Panc1 (cell line): ENCODE measurements at regions not wholly inside any gene's neighbourhood (a gene's known extent, or its start where the extent isn't known, plus 50 kb on each side); places are given as distances from the start of the nearest gene placed in this dataset.

Experiments
- ATAC-seq: fragments of 200-7000 bp; cut with Tn5 transposase; 2 replicates; pipeline ENCODE4 v1.9.1; 2020; ENCODE audit warnings: mild to moderate bottlenecking, moderate library complexity
- BruUV-seq: library from RNA; stranded (reverse); fragments of 400-500 nt; replicated peaks from 2 replicates; lab custom pipeline; 2021; lab: Mats Ljungman, UMichigan
- CTCF ChIA-PET: fragments of 300-600 bp; sonication (Branson Sonifier 250); formaldehyde crosslinking; loops from one replicate; lab custom pipeline; 2022; ENCODE audit warnings: antibody characterized with exemption; lab: Charles Lee
- POLR2A ChIA-PET: fragments of 300-600 bp; sonication (Branson Sonifier 250); formaldehyde crosslinking; loops from one replicate; lab custom pipeline; 2022; ENCODE audit warnings: antibody characterized with exemption; lab: Charles Lee
- DNase-seq: peaks from one replicate; pipeline ENCODE4 v3.0.0-alpha.2; 2010; ENCODE audit warnings: low read depth, low spot score
- H3K27ac ChIP-seq: 2 replicates; pipeline ENCODE4 v1.5.1; 2011; ENCODE audit warnings: mild to moderate bottlenecking, low read length, inconsistent platforms
- H3K27me3 ChIP-seq: fragments of 200-500 bp; sonication (Bioruptor generic); 2 replicates; pipeline ENCODE4 v1.6.0; 2014; ENCODE audit warnings: low read length, inconsistent platforms; ENCODE audit not compliant: control insufficient read depth, insufficient read depth
- H3K36me3 ChIP-seq: fragments of 200-500 bp; sonication (Bioruptor generic); 2 replicates; pipeline ENCODE4 v1.5.1; 2014; ENCODE audit warnings: inconsistent platforms, mild to moderate bottlenecking, low read length, moderate library complexity; ENCODE audit not compliant: control insufficient read depth, insufficient read depth
- H3K4me1 ChIP-seq: 2 replicates; pipeline ENCODE4 v1.5.1; 2011; ENCODE audit warnings: inconsistent platforms, mild to moderate bottlenecking, low read length, moderate library complexity; ENCODE audit not compliant: control insufficient read depth, insufficient read depth
- H3K4me3 ChIP-seq, 2 experiments: 2 replicates each; pipeline ENCODE4 v1.5.1; 2011 to 2012; ENCODE audit warnings: low read depth in 2 of 2, low read length in 2 of 2, mild to moderate bottlenecking in 2 of 2, inconsistent platforms in 1 of 2, moderate library complexity in 1 of 2
- H3K9me3 ChIP-seq: fragments of 200-500 bp; sonication (Bioruptor generic); 2 replicates; pipeline ENCODE4 v1.5.1; 2014; ENCODE audit warnings: low read depth, mild to moderate bottlenecking, inconsistent platforms, low read length, moderate library complexity; ENCODE audit not compliant: control insufficient read depth, insufficient read depth
- POLR2AphosphoS5 ChIP-seq: IDR thresholded peaks from 2 replicates; pipeline ENCODE4 v1.6.1; 2012; ENCODE audit warnings: mild to moderate bottlenecking, low read depth, low read length, moderate library complexity
- REST ChIP-seq, 2 experiments: IDR thresholded peaks; 2 replicates each; pipeline ENCODE4 v1.6.1; 2011 to 2012; ENCODE audit warnings: low read depth in 2 of 2, control low read depth in 1 of 2, low read length in 1 of 2, mild to moderate bottlenecking in 1 of 2, moderate library complexity in 1 of 2; ENCODE audit not compliant: insufficient read depth in 1 of 2
- SIN3A ChIP-seq: IDR thresholded peaks from 2 replicates; pipeline ENCODE4 v1.6.1; 2012; ENCODE audit warnings: low read depth, mild to moderate bottlenecking, low read length, moderate library complexity, borderline replicate concordance; ENCODE audit not compliant: insufficient read depth
- TCF7L2 ChIP-seq: IDR thresholded peaks from 2 replicates; pipeline ENCODE4 v1.6.1; 2011; ENCODE audit warnings: mild to moderate bottlenecking, low read depth, low read length, inconsistent platforms
- in situ Hi-C: cut with HindIII; loops from 2 replicates; pipeline ENCODE4 v1.10.0; 2016; ENCODE audit warnings: low sequenced_read_pairs, low pct_unique_long_range_greater_than_20kb
- intact Hi-C: fragments of 100-400 bp; cut with micrococcal nuclease; formaldehyde crosslinking; loops from one replicate; pipeline ENCODE4 v1.10.0; 2022; ENCODE audit not compliant: unreplicated experiment
- TF ChIP-seq, protein P1 (sequence below): fragments of 450-650 bp; IDR thresholded peaks from 2 replicates; pipeline ENCODE4 v1.5.1; 2017; ENCODE audit warnings: mild to moderate bottlenecking

DNA sequence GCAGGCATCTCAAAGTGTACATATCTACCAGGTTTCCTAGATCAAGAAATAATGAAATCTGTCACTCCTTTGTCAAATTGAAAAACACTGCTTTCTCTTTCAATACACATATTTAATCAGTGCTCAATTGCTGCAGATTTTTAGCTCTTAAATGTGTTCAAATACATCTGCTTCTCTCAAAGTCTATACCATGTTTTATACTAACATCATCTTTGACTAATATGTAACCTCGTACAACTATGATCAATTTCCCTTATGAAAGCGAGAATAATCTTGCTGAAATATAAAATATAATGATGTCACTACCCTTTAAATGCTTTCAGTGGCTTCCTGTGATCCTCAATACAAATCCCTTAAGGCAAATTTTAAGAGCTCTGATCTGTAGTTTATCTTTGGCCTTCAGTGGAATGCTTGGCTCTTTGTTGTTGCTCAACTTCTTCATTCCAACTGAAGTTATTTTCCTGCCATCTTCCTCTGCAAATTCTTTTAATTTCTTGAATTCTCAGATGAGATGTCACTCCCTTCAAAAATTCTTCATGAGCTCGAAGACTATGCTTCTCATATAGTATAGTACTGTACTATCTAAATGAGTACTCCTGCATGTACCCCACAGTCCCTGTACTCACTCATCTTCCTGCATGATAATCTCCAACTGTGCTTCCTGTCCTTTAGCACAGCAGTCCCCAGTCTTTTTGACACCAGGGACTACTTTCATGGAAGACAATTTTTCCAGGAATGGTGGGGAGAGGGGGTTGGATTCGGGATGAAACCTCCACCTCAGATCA, 545.1 kb upstream of the GJE1 start:
- no peaks in the 10 kb centered on the region for H3K27me3 ChIP-seq
- no peaks in the 10 kb centered on the region for H3K9me3 ChIP-seq
- no peaks in the 10 kb centered on the region for H3K36me3 ChIP-seq
- TF ChIP-seq SIN3A = no peak
- TF ChIP-seq POLR2AphosphoS5 = no peak
- TF ChIP-seq, protein P1, sequence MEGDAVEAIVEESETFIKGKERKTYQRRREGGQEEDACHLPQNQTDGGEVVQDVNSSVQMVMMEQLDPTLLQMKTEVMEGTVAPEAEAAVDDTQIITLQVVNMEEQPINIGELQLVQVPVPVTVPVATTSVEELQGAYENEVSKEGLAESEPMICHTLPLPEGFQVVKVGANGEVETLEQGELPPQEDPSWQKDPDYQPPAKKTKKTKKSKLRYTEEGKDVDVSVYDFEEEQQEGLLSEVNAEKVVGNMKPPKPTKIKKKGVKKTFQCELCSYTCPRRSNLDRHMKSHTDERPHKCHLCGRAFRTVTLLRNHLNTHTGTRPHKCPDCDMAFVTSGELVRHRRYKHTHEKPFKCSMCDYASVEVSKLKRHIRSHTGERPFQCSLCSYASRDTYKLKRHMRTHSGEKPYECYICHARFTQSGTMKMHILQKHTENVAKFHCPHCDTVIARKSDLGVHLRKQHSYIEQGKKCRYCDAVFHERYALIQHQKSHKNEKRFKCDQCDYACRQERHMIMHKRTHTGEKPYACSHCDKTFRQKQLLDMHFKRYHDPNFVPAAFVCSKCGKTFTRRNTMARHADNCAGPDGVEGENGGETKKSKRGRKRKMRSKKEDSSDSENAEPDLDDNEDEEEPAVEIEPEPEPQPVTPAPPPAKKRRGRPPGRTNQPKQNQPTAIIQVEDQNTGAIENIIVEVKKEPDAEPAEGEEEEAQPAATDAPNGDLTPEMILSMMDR = no peak
- no peak for TF ChIP-seq REST (IDR thresholded peaks at IDR 0.05; ENCODE audit: insufficient read depth in 1 of 2, low read depth in 2 of 2, low read length in 1 of 2)
- TF ChIP-seq TCF7L2 = no peak
- ChIA-PET POLR2A (no interaction called here), CTCF (no interaction called here)
- H3K4me3 ChIP-seq = no peak overlapping the region
- in situ Hi-C loops (no loop called here), intact Hi-C loops (no loop called here)
- ATAC-seq (no peak), DNase-seq (no peak)
- no TSS peak for BruUV-seq
- no peak overlapping the region for H3K27ac ChIP-seq
- H3K4me1 ChIP-seq = no peaks in the 10 kb centered on the region

- no peak for ATAC-seq
- DNase-seq = no peak
- H3K9me3 ChIP-seq = no peaks in the 10 kb centered on the region
- intact Hi-C loops (no loop called here), in situ Hi-C loops (no loop called here)
- TF ChIP-seq, protein P1 = no peak
- TF ChIP-seq REST (IDR thresholded peaks at IDR 0.05; ENCODE audit: insufficient read depth in 1 of 2, low read depth in 2 of 2, low read length in 1 of 2) = no peak
- TF ChIP-seq TCF7L2 = no peak
- no peak for TF ChIP-seq SIN3A
- H3K36me3 ChIP-seq = no peaks in the 10 kb centered on the region
- BruUV-seq = no TSS peak
- ChIA-PET CTCF (no interaction called here), POLR2A (no interaction called here)
- no peaks in the 10 kb centered on the region for H3K4me1 ChIP-seq
- H3K4me3 ChIP-seq = no peak overlapping the region
- H3K27ac ChIP-seq = no peak overlapping the region
- H3K27me3 ChIP-seq = no peaks in the 10 kb centered on the region
Observed at GRCh38 chr6:141580988-141581552, 551.7 kb upstream of the GJE1 start.
